Stimulated activated naive CD8-positive, alpha-beta T cell treated with anti-CD3 and anti-CD28 coated beads, Interleukin-15, Interleukin-2, amounts not matched to agents 100 U/mL and 50 U/mL, for 24 hours (primary cell): ENCODE measurements at regions not wholly inside any gene's neighbourhood (a gene's known extent, or its start where the extent isn't known, plus 50 kb on each side); places are given as distances from the start of the nearest gene placed in this dataset.
A peak's percentile ranks its signal among the peaks of the same experiment; 100 is the strongest.

Source experiments
- ATAC-seq: fragments of 150-1000 bp; cut with Tn5 transposase; one replicate; pipeline ENCODE4 v1.10.0; 2021
- DNase-seq: peaks from one replicate; pipeline ENCODE4 v3.0.0; 2021

DNA sequence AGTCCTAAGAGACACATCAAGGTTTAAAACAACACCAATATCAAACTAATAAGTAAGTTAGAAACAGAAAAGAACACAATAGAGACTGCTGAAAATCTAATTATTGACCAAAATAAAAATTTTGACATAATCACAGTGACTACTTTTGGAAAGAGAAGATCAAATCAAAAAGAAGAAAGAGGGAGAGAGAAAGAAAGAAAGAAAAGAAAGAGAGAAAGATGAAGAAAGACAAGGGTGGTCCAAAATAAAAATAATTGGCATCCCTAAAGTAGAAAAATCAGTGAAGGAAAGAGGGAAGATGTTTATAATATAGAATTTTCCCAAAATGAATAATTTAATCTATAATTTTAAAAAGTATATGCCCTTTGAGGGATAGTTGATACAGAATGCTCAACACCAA is 118.8 kb upstream of the VIPR2 start:
- DNase-seq (no peak), ATAC-seq (no peak)

DNA sequence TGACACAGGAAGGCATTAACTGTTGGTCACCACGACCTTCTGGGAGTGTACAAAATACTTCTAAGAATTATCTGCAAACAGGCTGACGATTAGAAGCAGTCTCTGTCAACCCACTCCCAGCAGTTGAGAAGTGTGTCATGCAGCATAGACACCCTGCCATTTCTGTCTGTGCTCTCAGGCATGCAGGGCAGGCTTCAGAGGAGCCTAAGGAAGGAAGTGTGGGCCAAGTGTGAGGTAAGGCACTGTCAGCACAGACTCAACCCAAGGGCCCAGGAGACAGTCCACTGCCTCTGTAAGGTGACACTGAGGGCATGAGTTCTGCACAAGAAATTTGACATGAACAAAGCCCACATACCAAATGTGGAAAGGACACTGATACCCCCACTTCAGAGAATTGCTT is 109.0 kb upstream of the VIPR2 start:
- no peak for ATAC-seq
- no peak for DNase-seq

DNA sequence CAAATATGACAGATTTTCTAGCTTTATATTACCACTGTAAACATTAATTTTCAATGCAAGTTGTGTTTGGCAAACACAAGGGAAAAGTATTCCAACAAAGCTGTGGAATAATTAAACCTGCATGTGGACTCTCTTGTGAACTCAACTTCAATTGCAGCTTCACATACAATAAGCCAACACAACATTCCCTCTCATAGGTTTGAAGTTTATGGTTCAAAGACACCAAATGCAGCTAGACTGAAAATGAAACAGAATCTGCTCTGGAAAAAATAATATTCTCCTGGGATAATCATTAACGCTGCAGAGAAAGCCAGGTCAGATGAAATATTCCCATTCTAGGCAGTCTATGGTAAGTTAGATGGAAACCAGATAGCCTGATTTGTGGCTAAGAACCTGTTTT is 105.8 kb upstream of the VIPR2 start:
- ATAC-seq (no peak), DNase-seq (no peak)

DNA sequence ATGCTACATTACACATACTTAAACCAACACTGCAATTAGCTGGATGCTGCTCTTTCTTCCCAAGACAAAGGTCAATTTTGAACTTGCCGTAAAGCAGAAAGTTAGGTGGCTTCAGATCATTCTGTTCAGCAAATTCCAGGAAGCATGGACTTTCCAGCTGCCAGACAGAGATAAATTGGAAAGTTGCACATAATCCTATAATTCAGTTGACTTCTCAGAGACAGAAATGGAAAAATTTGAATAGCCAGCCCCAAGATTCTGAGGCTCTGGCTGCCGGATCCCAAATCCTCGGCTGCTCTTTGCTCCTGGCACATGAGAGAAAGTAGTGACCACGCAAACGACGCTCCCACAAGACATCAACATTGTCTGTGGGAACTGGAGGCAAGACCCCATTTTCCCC is 105.0 kb upstream of the VIPR2 start:
- no peak for DNase-seq
- no peak for ATAC-seq

DNA sequence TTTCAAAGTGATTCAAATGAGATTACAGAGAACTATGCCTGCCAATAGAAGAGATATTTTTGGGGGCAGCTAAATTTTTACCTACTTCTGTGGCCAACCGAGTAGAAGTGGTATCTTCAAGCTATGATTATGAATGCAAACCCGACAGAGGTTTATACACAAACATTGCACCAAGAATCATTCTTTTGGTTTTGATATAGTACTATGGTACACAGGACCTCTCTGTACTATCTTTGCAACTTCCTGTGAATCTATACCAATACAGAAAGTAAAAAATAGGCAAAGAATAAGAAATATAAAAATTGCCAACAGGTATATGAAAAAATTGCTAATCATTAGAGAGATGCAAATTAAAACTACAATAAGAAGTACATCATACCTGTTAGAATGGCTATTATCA is 103.2 kb upstream of the VIPR2 start:
- ATAC-seq (no peak), DNase-seq (no peak)

- no peak for DNase-seq
- ATAC-seq = no peak
Measured at GRCh38 chr7:159246702-159247480, 102.2 kb upstream of the VIPR2 start.

DNA sequence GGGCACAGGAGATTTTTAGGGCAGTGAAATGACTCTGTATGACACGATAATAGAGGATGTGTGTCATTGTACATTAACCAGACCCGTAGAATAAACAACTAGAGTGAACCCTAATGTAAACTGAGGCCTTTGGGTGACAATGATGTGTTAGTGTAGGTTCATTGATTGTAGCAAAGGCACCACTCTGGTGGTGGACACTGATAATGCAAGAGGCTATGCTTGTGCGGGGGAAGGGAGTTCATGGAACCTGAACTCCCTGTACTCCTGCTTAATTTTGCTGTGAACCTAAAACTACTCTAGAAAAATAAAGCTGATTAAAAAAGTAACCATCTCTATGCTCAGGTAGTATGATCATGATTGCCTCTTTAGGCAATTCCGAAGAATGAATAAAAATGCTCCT is 96.3 kb upstream of the VIPR2 start:
- no peak for ATAC-seq
- DNase-seq = no peak

GRCh38 chr7:159239028-159239427 is 94.4 kb upstream of the VIPR2 start:
- DNase-seq (no peak), ATAC-seq (no peak)

GRCh38 chr7:159238541-159238940 is 93.9 kb upstream of the VIPR2 start:
- DNase-seq = no peak
- no peak for ATAC-seq

- no peak for ATAC-seq
- no peak for DNase-seq
Measured at GRCh38 chr7:159237022-159237653, 92.5 kb upstream of the VIPR2 start.

- no peak for ATAC-seq
- DNase-seq = no peak
Measured at GRCh38 chr7:159231017-159231416, 86.3 kb upstream of the VIPR2 start.

- DNase-seq (no peak), ATAC-seq (no peak)
Measured at GRCh38 chr7:159229683-159230475, 85.2 kb upstream of the VIPR2 start.

DNA sequence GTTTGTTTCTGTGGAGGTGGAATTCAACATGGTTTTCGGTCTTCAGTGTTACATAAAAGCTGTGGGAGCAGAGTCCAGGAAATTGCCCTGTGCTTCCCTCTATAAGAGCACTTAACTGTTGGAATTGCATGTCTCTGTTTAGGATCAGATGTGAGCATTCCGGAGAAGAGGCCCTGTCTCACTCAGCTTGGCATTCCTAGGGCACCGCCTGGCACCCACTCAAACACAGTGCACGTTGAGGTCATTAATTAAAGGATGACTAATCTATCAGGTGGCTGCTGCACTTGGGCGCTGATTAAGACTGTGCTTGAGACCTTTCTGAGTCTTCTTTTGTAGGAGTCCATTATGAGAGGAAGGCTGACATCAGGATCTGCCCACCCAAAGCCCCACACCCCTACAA is 82.8 kb upstream of the VIPR2 start:
- ATAC-seq (no peak), DNase-seq (no peak)

DNA sequence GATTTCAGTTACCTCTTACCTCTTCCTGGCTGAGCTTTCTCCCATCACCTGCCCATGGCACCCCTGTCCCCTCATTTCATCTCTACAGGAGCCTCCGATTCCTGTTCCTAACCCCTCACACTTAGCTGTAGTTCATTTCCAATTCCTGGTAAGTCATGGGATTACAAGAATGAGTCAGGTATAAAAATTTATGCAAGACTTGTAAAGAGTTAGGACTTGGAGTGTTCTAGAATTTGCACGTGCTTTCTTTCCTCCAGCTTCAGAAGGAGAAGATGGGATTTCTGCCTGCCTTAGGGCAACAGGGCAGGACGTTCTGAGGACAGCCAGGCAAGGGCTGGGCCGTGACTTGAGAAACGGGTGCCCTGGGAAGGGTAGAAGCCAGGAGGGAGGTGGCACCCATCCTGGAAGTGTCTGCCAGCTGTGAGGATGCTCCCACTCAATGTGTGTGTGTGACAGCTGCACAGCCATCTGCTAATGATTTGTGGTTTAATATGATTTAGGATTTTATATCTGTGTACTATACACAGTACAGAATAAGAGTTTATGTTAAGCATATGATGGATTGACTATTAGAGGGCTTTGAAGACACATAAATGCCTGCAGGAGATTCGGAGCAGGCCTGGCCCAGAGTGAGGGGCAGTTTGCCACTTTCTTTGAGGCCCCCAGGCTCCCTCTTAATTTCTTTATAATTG is 81.5 kb upstream of the VIPR2 start:
- no peak for ATAC-seq
- no peak for DNase-seq

GRCh38 chr7:159218607-159219006 is 73.9 kb upstream of the VIPR2 start:
- ATAC-seq (no peak), DNase-seq (no peak)

DNA sequence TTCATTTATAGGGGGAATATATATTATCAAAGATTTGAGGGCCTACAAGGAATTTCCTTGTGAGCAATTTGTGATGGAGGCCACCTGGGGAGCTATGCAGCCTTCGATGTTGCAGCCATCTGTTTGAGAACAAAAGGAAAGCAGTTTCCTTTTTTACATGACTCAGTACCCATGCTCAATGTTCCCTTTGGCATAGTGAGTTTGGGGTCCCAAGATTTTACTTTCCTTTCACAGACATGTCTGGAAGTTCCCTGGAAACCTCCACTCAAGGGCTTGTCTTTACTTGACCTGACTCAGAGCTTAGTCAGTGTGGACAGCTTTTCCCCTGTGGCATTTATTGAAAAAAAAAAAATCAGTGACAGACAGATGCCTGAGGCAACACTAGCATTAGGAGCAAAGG is 73.5 kb upstream of the VIPR2 start:
- DNase-seq = no peak
- no peak for ATAC-seq

- no peak for ATAC-seq
- no peak for DNase-seq
Measured at GRCh38 chr7:159215076-159215475, 70.4 kb upstream of the VIPR2 start.

GRCh38 chr7:159213253-159213652 is 68.6 kb upstream of the VIPR2 start:
- no peak for DNase-seq
- no peak for ATAC-seq

DNA sequence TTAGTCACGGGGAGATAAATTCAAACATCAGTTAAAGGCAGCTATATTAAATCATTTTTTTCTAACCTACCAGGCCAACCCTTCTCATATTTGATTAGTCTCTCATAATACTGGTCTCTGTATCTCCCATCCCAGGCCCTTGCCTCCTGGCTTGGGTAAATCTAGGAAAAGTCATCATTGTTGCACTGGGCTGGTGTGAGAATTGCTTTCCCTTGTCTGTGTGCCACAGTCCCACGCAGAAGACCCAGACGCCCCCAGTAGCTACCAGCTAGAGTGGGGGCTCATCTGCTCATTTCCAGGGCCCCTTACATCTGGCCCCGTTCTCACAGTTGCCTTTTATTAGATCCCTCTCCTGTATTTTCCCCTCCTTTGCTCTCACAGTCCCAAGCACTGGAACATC is 67.6 kb upstream of the VIPR2 start:
- ATAC-seq = no peak
- no peak for DNase-seq

- ATAC-seq = no peak
- no peak for DNase-seq
Measured at GRCh38 chr7:159211540-159212182, 67.0 kb upstream of the VIPR2 start.

GRCh38 chr7:159210581-159211235 is 66.0 kb upstream of the VIPR2 start:
- DNase-seq (no peak), ATAC-seq (no peak)

DNA sequence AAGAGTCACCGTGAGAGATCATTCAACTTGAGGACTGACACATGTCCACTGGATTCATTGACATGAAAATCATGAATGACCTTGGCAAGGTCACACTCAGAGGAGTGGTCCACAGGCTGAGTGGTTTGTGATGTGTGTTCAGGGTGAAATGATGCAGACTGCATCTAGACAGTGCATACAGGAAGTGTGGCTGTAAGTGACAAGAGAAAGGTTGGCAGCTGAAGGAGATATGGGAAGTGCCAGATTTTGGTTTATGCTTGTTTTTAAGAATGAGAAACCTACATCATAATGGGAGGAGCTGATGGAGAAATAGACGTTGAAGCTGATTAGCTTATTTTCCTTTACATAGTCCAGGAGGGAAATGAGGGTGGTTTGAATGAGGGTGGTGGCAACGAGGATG is 64.8 kb upstream of the VIPR2 start:
- no peak for DNase-seq

More for the DNA sequence above, 64.8 kb upstream of the VIPR2 start:
- ATAC-seq = peak; percentile 23
